BJ (cell line): ENCODE measurements at regions not wholly inside any gene's neighbourhood (a gene's known extent, or its start where the extent isn't known, plus 50 kb on each side); places are given as distances from the start of the nearest gene placed in this dataset.

Source experiments
- CTCF ChIA-PET: fragments of 350-600 bp; formaldehyde crosslinking; extraction: SDS; loops from one replicate; lab custom pipeline; 2021; ENCODE audit warnings: antibody characterized with exemption, inconsistent platforms; lab: Yijun Ruan, JAX
- POLR2A ChIA-PET: fragments of 300-600 bp; sonication (Branson Sonifier 250); formaldehyde crosslinking; extraction: SDS; loops from one replicate; lab custom pipeline; 2021; ENCODE audit warnings: antibody characterized with exemption; lab: Charles Lee
- DNase-seq: peaks from one replicate; pipeline ENCODE4 v3.0.0-alpha.2; 2011; ENCODE audit warnings: low read depth
- H3K27me3 ChIP-seq: 2 replicates; pipeline ENCODE4 v1.6.0; 2011; ENCODE audit warnings: low read length; ENCODE audit not compliant: control insufficient read depth, insufficient read depth
- H3K36me3 ChIP-seq: 2 replicates; pipeline ENCODE4 v1.5.1; 2011; ENCODE audit warnings: low read length; ENCODE audit not compliant: control insufficient read depth, insufficient read depth
- H3K4me3 ChIP-seq: 2 replicates; pipeline ENCODE4 v1.5.1; 2011; ENCODE audit warnings: low read depth, mild to moderate bottlenecking, control low read depth, low read length
- TF ChIP-seq, protein P1 (sequence below): IDR thresholded peaks from 2 replicates; pipeline ENCODE4 v1.5.1; 2011; ENCODE audit warnings: low read depth, mild to moderate bottlenecking, control low read depth, inconsistent platforms, low read length, moderate library complexity; ENCODE audit not compliant: insufficient read depth

DNA sequence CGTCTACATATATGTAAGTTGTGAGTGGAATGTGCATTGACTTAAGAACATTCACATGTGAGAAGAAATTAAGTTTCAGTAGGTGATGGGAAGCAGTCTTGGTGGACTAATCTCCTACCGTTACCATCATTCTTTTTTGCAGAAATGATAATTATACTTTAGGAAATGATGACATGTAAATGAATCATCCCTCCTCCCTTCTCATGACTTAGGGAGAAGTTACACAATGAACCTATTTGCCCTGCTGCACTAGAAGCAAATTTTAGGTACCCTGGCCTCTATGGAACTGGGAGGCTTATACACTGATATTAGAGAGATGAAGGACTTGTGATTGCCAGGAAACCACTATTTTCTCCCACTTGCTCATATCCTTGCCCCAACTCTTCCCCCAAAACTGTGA, 214.2 kb downstream of the CALCRL start:
- H3K27me3 ChIP-seq, result no peaks in the 10 kb centered on the region
- no peak for DNase-seq
- no peak overlapping the region for H3K4me3 ChIP-seq
- ChIA-PET POLR2A (no interaction called here), CTCF (no interaction called here)
- TF ChIP-seq, protein P1, sequence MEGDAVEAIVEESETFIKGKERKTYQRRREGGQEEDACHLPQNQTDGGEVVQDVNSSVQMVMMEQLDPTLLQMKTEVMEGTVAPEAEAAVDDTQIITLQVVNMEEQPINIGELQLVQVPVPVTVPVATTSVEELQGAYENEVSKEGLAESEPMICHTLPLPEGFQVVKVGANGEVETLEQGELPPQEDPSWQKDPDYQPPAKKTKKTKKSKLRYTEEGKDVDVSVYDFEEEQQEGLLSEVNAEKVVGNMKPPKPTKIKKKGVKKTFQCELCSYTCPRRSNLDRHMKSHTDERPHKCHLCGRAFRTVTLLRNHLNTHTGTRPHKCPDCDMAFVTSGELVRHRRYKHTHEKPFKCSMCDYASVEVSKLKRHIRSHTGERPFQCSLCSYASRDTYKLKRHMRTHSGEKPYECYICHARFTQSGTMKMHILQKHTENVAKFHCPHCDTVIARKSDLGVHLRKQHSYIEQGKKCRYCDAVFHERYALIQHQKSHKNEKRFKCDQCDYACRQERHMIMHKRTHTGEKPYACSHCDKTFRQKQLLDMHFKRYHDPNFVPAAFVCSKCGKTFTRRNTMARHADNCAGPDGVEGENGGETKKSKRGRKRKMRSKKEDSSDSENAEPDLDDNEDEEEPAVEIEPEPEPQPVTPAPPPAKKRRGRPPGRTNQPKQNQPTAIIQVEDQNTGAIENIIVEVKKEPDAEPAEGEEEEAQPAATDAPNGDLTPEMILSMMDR, result no peak
- no peaks in the 10 kb centered on the region for H3K36me3 ChIP-seq

DNA sequence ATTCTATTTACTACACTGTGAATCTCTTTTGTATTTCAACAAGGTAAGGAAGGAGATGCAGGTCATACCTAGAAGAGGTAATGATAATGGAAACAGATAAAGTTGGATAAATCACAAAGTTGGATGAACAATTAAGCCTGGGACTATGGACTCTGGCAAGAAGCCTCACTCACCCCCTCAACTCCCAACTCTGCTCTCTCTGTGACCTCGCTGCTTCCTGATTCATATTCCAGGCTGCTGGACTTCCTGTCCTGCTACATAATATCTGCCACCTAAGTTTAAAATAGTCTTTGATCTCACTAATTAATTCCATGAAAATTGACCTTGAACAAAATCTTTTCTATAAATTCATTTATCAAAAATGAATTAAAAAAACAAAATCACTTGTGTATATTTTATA, 215.3 kb downstream of the CALCRL start:
- no peak for DNase-seq
- CTCF ChIA-PET, result no interaction called here
- POLR2A ChIA-PET, result no interaction called here
- no peaks in the 10 kb centered on the region for H3K36me3 ChIP-seq
- TF ChIP-seq, protein P1, result no peak
- H3K27me3 ChIP-seq, result no peaks in the 10 kb centered on the region
- H3K4me3 ChIP-seq, result no peak overlapping the region

DNA sequence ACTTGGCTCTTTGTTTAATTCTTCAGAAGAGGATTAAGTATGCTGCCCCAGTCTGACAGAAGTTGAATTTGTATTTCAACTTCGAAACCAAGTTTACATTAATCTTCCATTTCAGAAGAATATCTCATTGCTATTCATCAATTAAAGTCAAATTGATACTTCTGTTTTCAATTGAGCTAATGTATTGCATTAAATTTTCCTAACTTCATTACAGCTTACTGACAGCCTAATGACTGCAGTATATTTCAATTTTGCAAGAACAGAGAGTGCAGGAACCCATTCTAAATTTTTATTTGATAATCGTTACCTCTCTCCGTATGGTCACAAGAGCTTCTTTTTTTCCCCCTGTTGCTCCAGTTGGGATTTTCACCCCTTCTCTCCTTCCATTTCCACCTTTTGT, 218.0 kb downstream of the CALCRL start:
- TF ChIP-seq, protein P1, result no peak
- ChIA-PET POLR2A (no interaction called here), CTCF (no interaction called here)
- no peak for DNase-seq
- H3K36me3 ChIP-seq, result no peaks in the 10 kb centered on the region
- H3K27me3 ChIP-seq, result no peaks in the 10 kb centered on the region
- no peak overlapping the region for H3K4me3 ChIP-seq

DNA sequence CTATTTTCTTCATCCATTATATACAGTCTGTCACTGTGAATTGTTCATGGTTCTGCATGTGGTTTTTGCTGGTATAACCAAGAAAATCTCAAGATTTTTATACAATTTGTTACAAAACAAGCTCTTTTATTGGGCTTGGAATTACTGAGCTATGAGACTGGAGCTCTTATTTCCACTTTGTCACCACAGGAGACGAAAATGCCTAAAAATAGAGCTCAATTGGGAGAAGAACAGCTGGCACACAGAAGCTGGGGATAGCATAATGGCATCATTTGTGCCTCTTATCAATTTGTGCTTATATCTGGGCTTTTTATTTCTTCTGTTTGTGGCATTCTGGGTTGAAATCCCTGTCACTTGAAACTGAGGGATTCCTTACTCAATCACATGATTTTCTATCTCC, 219.1 kb downstream of the CALCRL start:
- no peaks in the 10 kb centered on the region for H3K36me3 ChIP-seq
- TF ChIP-seq, protein P1, result no peak
- POLR2A ChIA-PET, result no interaction called here
- no peak for DNase-seq
- CTCF ChIA-PET, result interaction anchor here (0.5 kb wide), 1 partner anchor 64 kb away, joined by 3 read pairs; no protein-coding TSS in a partner anchor
- H3K4me3 ChIP-seq, result no peak overlapping the region
- H3K27me3 ChIP-seq, result no peaks in the 10 kb centered on the region

DNA sequence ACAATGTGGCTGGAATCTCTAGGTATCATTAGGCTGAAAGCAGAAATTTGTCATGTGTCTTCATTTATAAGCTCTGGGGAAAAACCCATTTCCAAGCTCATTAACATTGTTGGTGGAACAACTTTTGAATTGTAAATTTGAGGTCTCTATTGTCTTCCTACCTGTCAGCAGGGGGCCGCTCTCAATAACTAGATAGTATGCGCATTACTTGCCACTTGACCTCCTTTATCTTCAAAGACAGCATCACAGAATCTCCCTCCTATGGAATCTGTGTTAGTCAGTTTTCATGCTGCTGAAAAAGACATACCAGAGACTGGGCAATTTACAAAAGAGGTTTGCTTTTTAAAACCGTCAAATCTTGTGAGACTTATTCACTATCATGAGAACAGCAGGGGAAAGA, 223.1 kb downstream of the CALCRL start:
- H3K4me3 ChIP-seq, result no peak overlapping the region
- CTCF ChIA-PET, result no interaction called here
- H3K27me3 ChIP-seq, result no peaks in the 10 kb centered on the region
- POLR2A ChIA-PET, result no interaction called here
- no peaks in the 10 kb centered on the region for H3K36me3 ChIP-seq
- DNase-seq, result no peak
- TF ChIP-seq, protein P1, result no peak
